ENCODE measurements at regions not wholly inside any gene's neighbourhood (a gene's known extent, or its start where the extent isn't known, plus 50 kb on each side); places are given as distances from the start of the nearest gene placed in this dataset.

- TF ChIP-seq CSRNP2 (CRISPR knock-in tag; conservative IDR thresholded peaks at IDR 0.05; ENCODE audit: low read depth) (no peak), RELA (CRISPR knock-in tag; IDR thresholded peaks at IDR 0.05) (no peak), ZNF513 (CRISPR knock-in tag; conservative IDR thresholded peaks at IDR 0.05) (no peak), ZNF816 (CRISPR knock-in tag; IDR thresholded peaks at IDR 0.05; ENCODE audit: borderline replicate concordance) (no peak), ZNF776 (CRISPR knock-in tag; IDR thresholded peaks at IDR 0.05) (no peak), HNF1B (CRISPR knock-in tag; IDR thresholded peaks at IDR 0.05) (no peak), MBNL3 (CRISPR knock-in tag; conservative IDR thresholded peaks at IDR 0.05) (no peak)
Observed at GRCh38 chr6:103507052-103507451, 1352.7 kb downstream of the HACE1 start (continued).

GRCh38 chr6:103505155-103505518, 1354.6 kb downstream of the HACE1 start:
- POLR2A ChIA-PET: no interaction called here
- no peak overlapping the region for H3K4me2 ChIP-seq (ENCODE audit: low read depth, low read length)
- WGBS (ENCODE audit: low lambda C conversion rate): 3% methylated on average over 2 of the region's 2 CpGs
- H3K9me3 ChIP-seq (ENCODE audit: low read length): no peaks in the 10 kb centered on the region
- CTCF ChIA-PET (ENCODE audit: low intra/inter-chr PET ratio, low total read pairs): no interaction called here
- DNase-seq (ENCODE audit: low spot score) (no peak), ATAC-seq (no peak), FAIRE-seq (no peak)
- no peaks in the 10 kb centered on the region for H3K27me3 ChIP-seq (ENCODE audit: control insufficient read depth in 1 of 2, insufficient read depth in 2 of 2, low read length in 2 of 2)
- intact Hi-C loops (cut with micrococcal nuclease; ENCODE audit: unreplicated experiment) (no loop called here), in situ Hi-C loops (cut with HindIII; ENCODE audit: extremely low pct_ligation_motif_present, low pct_unique_long_range_greater_than_20kb) (no loop called here)
- H3K9ac ChIP-seq (ENCODE audit: insufficient read depth, low read depth, low read length): no peak overlapping the region
- H3K27ac ChIP-seq (ENCODE audit: extremely low read length, insufficient read depth, low read length): no peak overlapping the region
- no peaks in the 10 kb centered on the region for H3K4me1 ChIP-seq (ENCODE audit: insufficient read depth, low read length)
- H3K4me3 ChIP-seq (replicated peaks in 1 of 3; ENCODE audit: insufficient read depth in 1 of 3, low read depth in 2 of 3, low read length in 3 of 3): no peak overlapping the region
- BruUV-seq (replicated peaks): no TSS peak
- H3K79me2 ChIP-seq (ENCODE audit: insufficient read depth, low read length): no peaks in the 10 kb centered on the region
- no peaks in the 10 kb centered on the region for H3K36me3 ChIP-seq (replicated peaks in 1 of 2; ENCODE audit: control insufficient read depth in 1 of 2, insufficient read depth in 2 of 2, low read length in 2 of 2)
- H2AFZ ChIP-seq (ENCODE audit: low read length): no peak overlapping the region
- H4K20me1 ChIP-seq (ENCODE audit: insufficient read depth, low read length): no peaks in the 10 kb centered on the region
- TF ChIP-seq KIAA2018 (CRISPR knock-in tag; IDR thresholded peaks at IDR 0.05; ENCODE audit: borderline replicate concordance): no peak
- TF ChIP-seq REXO4 (CRISPR knock-in tag; IDR thresholded peaks at IDR 0.05; ENCODE audit: borderline replicate concordance): no peak

Measured in HepG2 (cell line).